HepG2 (cell line): ENCODE measurements at regions not wholly inside any gene's neighbourhood (a gene's known extent, or its start where the extent isn't known, plus 50 kb on each side); places are given as distances from the start of the nearest gene placed in this dataset.

ENCODE experiments used
- ATAC-seq: fragments of 200-7000 bp; cut with Tn5 transposase; 3 replicates; pipeline ENCODE4 v1.9.1; 2020; ENCODE audit warnings: mild to moderate bottlenecking, moderate library complexity
- BruUV-seq: library from RNA; stranded (reverse); fragments of 400-500 nt; replicated peaks from 2 replicates; lab custom pipeline; 2021; lab: Mats Ljungman, UMichigan
- CTCF ChIA-PET: fragments of 300-600 bp; formaldehyde crosslinking; extraction: SDS; loops from one replicate; lab custom pipeline; 2021; ENCODE audit warnings: low total read pairs, inconsistent platforms, low intra/inter-chr PET ratio; lab: Yijun Ruan, JAX
- POLR2A ChIA-PET: fragments of 350-600 bp; sonication (Branson Sonifier 250); formaldehyde crosslinking; loops from one replicate; lab custom pipeline; 2020; ENCODE audit warnings: antibody characterized with exemption, inconsistent platforms; lab: Yijun Ruan, JAX
- DNase-seq: peaks from one replicate; pipeline ENCODE4 v3.0.0-alpha.2; 2015; ENCODE audit warnings: low spot score
- FAIRE-seq: peaks from 3 replicates; lab custom pipeline; 2011; peaks lifted over from hg19 to GRCh38; lab: Jason Lieb, UNC
- H2AFZ ChIP-seq: one replicate; pipeline ENCODE4 v1.6.1; 2011; ENCODE audit warnings: low read length, inconsistent platforms
- H3K27ac ChIP-seq: fragments of 300-600 bp; 3 replicates; pipeline ENCODE4 v1.8.0; 2011; ENCODE audit warnings: mixed run types, mild to moderate bottlenecking, mixed read lengths, low read length, inconsistent platforms; ENCODE audit not compliant: insufficient read depth; ENCODE audit errors: extremely low read length
- H3K27me3 ChIP-seq, 2 experiments: fragments of 200-600 bp in 1 of 2; 2 replicates in 1 of 2; 3 replicates in 1 of 2; pipeline versions ENCODE4 v1.6.0 to v1.8.0; 2011; ENCODE audit warnings: low read length in 2 of 2, mild to moderate bottlenecking in 2 of 2, moderate library complexity in 2 of 2, inconsistent platforms in 1 of 2; ENCODE audit not compliant: insufficient read depth in 2 of 2, control insufficient read depth in 1 of 2
- H3K36me3 ChIP-seq, 2 experiments: fragments of 200-600 bp in 1 of 2; replicated peaks in 1 of 2; 2 replicates in 1 of 2; 3 replicates in 1 of 2; pipeline versions ENCODE4 v1.5.1 to v1.8.0; 2011; ENCODE audit warnings: low read length in 2 of 2, inconsistent platforms in 1 of 2; ENCODE audit not compliant: insufficient read depth in 2 of 2, control insufficient read depth in 1 of 2
- H3K4me1 ChIP-seq: 2 replicates; pipeline ENCODE4 v1.5.1; 2012; ENCODE audit warnings: low read length, inconsistent platforms; ENCODE audit not compliant: insufficient read depth
- H3K4me2 ChIP-seq: 2 replicates; pipeline ENCODE4 v1.6.0; 2011; ENCODE audit warnings: low read depth, low read length, inconsistent platforms
- H3K4me3 ChIP-seq, 3 experiments: fragments of 200-600 bp in 1 of 3; sonication (generic), shearing (Covaris generic) in 1 of 3; replicated peaks in 1 of 3; 2 replicates each; pipeline ENCODE4 v1.5.1; 2011 to 2016; ENCODE audit warnings: low read length in 3 of 3, inconsistent platforms in 2 of 3, low read depth in 2 of 3, mild to moderate bottlenecking in 2 of 3, control low read depth in 1 of 3, mixed read lengths in 1 of 3; ENCODE audit not compliant: insufficient read depth in 1 of 3
- H3K79me2 ChIP-seq: one replicate; pipeline ENCODE4 v1.6.1; 2011; ENCODE audit warnings: low read length, inconsistent platforms; ENCODE audit not compliant: insufficient read depth
- H3K9ac ChIP-seq: 2 replicates; pipeline ENCODE4 v1.6.0; 2011; ENCODE audit warnings: mild to moderate bottlenecking, low read depth, low read length, inconsistent platforms; ENCODE audit not compliant: insufficient read depth
- H3K9me3 ChIP-seq: 2 replicates; pipeline ENCODE4 v1.5.1; 2012; ENCODE audit warnings: mild to moderate bottlenecking, low read length
- H4K20me1 ChIP-seq: 2 replicates; pipeline ENCODE4 v1.6.0; 2011; ENCODE audit warnings: inconsistent platforms, mild to moderate bottlenecking, low read length, moderate library complexity; ENCODE audit not compliant: insufficient read depth
- ARNTL ChIP-seq: sonication (generic); formaldehyde crosslinking; IDR thresholded peaks from 2 replicates; pipeline ENCODE4 v1.4.0; 2020; ENCODE audit warnings: mild to moderate bottlenecking, missing genetic modification reagents
- ATAD3A ChIP-seq: sonication (generic); formaldehyde crosslinking; IDR thresholded peaks from 2 replicates; pipeline ENCODE4 v1.4.0; 2020; ENCODE audit warnings: missing genetic modification reagents
- CENPX ChIP-seq: sonication (generic); formaldehyde crosslinking; IDR thresholded peaks from 2 replicates; pipeline ENCODE4 v1.9.0; 2021; ENCODE audit warnings: mild to moderate bottlenecking, missing genetic modification reagents, moderate library complexity
- HNF4G ChIP-seq, 2 experiments: sonication (generic) in 1 of 2; formaldehyde crosslinking in 1 of 2; IDR thresholded peaks; 2 replicates each; pipeline versions ENCODE4 v1.4.0 to v1.6.1; 2011 to 2020; ENCODE audit warnings: borderline replicate concordance in 2 of 2, low read depth in 2 of 2, mild to moderate bottlenecking in 2 of 2, low read length in 1 of 2, missing genetic modification reagents in 1 of 2, moderate library complexity in 1 of 2
- KLF16 ChIP-seq, 2 experiments: sonication (generic) in 1 of 2; formaldehyde crosslinking in 1 of 2; IDR thresholded peaks; 2 replicates each; pipeline versions ENCODE4 v1.6.1 to v1.8.0; 2016 to 2023; ENCODE audit warnings: missing genetic modification reagents in 2 of 2, missing compliant biosample characterization in 1 of 2
- KMT2A ChIP-seq: sonication (generic); formaldehyde crosslinking; IDR thresholded peaks from 2 replicates; pipeline ENCODE4 v1.4.0; 2020; ENCODE audit warnings: missing genetic modification reagents
- MATR3 ChIP-seq: sonication (generic); formaldehyde crosslinking; IDR thresholded peaks from 2 replicates; pipeline ENCODE4 v1.4.0; 2020; ENCODE audit warnings: missing genetic modification reagents
- MTA1 ChIP-seq: sonication (generic); formaldehyde crosslinking; IDR thresholded peaks from 2 replicates; pipeline ENCODE4 v1.4.0; 2020; ENCODE audit warnings: missing genetic modification reagents, mild to moderate bottlenecking, borderline replicate concordance
- ZFP90 ChIP-seq: sonication (generic); formaldehyde crosslinking; IDR thresholded peaks from 2 replicates; pipeline ENCODE4 v1.8.0; 2022; ENCODE audit warnings: missing genetic modification reagents, mild to moderate bottlenecking, inconsistent platforms, borderline replicate concordance
- ZNF280D ChIP-seq: sonication (generic); formaldehyde crosslinking; IDR thresholded peaks from 2 replicates; pipeline ENCODE4 v1.5.1; 2020; ENCODE audit warnings: mild to moderate bottlenecking, missing genetic modification reagents
- ZNF546 ChIP-seq: sonication (generic); formaldehyde crosslinking; conservative IDR thresholded peaks from 2 replicates; pipeline ENCODE4 v1.8.1; 2023; ENCODE audit warnings: mild to moderate bottlenecking, missing genetic modification reagents
- ZNF550 ChIP-seq: sonication (generic); formaldehyde crosslinking; IDR thresholded peaks from 2 replicates; pipeline ENCODE4 v1.4.0; 2020; ENCODE audit warnings: mild to moderate bottlenecking, missing genetic modification reagents, borderline replicate concordance
- ZNF83 ChIP-seq: sonication (generic); formaldehyde crosslinking; IDR thresholded peaks from 2 replicates; pipeline ENCODE4 v1.4.0; 2020; ENCODE audit warnings: missing genetic modification reagents, mild to moderate bottlenecking, borderline replicate concordance
- WGBS: methylation state at CpG from one replicate; pipeline ENCODE4 v1.1.6; 2017; ENCODE audit warnings: low lambda C conversion rate; 5-methylcytosine and 5-hydroxymethylcytosine counted together
- in situ Hi-C: cut with HindIII; loops from 2 replicates; pipeline ENCODE4 v1.10.0; 2017; ENCODE audit warnings: low pct_unique_long_range_greater_than_20kb; ENCODE audit not compliant: extremely low pct_ligation_motif_present
- intact Hi-C: fragments of 100-400 bp; cut with micrococcal nuclease; formaldehyde crosslinking; loops from one replicate; pipeline ENCODE4 v1.10.0; 2022; ENCODE audit not compliant: unreplicated experiment
- TF ChIP-seq, protein P1 (sequence below): sonication (generic); formaldehyde crosslinking; IDR thresholded peaks from 2 replicates; pipeline ENCODE4 v1.9.0; 2021; ENCODE audit warnings: missing genetic modification reagents, borderline replicate concordance

DNA sequence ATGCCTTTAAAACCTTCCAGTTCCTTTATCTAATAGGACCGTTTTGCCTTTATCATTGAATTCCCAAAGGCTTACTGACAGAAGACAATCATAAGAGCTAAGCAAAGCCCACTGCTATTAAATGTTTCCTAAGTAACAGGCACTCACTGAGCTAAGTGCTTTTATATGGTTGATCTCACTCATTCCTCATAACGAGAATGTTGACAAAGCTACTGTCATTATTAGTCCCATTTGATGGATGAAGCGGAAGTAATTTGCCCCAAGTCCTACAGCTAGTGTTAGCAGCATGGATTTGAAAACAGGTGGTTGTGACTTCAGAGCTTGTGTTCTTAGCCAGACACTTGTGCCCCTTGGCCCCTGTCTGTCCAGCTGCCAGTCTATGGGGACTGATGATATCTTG is 134.8 kb upstream of the SERPINE2 start:
- ChIA-PET CTCF (no interaction called here), POLR2A (no interaction called here)
- FAIRE-seq (no peak), DNase-seq (no peak), ATAC-seq (no peak)
- WGBS, result 27% methylated on average over 3 of the region's 3 CpGs
- H3K4me3 ChIP-seq, result no peak overlapping the region
- H3K27me3 ChIP-seq, result peaks cover 2 to 22% of the 10 kb centered on the region in 2 experiments; a peak in 3 of 5 replicates
- H3K4me1 ChIP-seq, result peaks cover 20% of the 10 kb centered on the region
- no TSS peak for BruUV-seq
- H2AFZ ChIP-seq, result no peak overlapping the region
- no peaks in the 10 kb centered on the region for H4K20me1 ChIP-seq
- no peaks in the 10 kb centered on the region for H3K36me3 ChIP-seq
- no peaks in the 10 kb centered on the region for H3K79me2 ChIP-seq
- no peaks in the 10 kb centered on the region for H3K9me3 ChIP-seq
- no peak overlapping the region for H3K9ac ChIP-seq
- H3K27ac ChIP-seq, result no peak overlapping the region
- H3K4me2 ChIP-seq, result no peak overlapping the region
- in situ Hi-C loops, result no loop called here
- intact Hi-C loops, result loop anchor here (2.0 to 10.0 kb wide), 2 partner anchors 45 to 101 kb away; no protein-coding TSS in a partner anchor
- no peak for TF ChIP-seq ATAD3A (CRISPR knock-in tag)
- no peak for TF ChIP-seq CENPX (CRISPR knock-in tag)
- TF ChIP-seq ZNF280D (CRISPR knock-in tag), result no peak
- no peak for TF ChIP-seq ZNF83 (CRISPR knock-in tag)
- no peak for TF ChIP-seq KLF16 (CRISPR knock-in tag; IDR thresholded peaks at IDR 0.05)
- no peak for TF ChIP-seq MTA1
- no peak for TF ChIP-seq ARNTL (CRISPR knock-in tag)
- TF ChIP-seq KMT2A (CRISPR knock-in tag), result no peak
- TF ChIP-seq HNF4G (IDR thresholded peaks at IDR 0.05; ENCODE audit: borderline replicate concordance, low read depth, low read length), result no peak
- TF ChIP-seq HNF4G (CRISPR knock-in tag; IDR thresholded peaks at IDR 0.05; ENCODE audit: borderline replicate concordance, low read depth), result no peak
- TF ChIP-seq MATR3 (CRISPR knock-in tag), result no peak
- no peak for TF ChIP-seq ZNF550 (CRISPR knock-in tag)
- no peak for TF ChIP-seq ZFP90 (CRISPR knock-in tag)
- TF ChIP-seq, protein P1, sequence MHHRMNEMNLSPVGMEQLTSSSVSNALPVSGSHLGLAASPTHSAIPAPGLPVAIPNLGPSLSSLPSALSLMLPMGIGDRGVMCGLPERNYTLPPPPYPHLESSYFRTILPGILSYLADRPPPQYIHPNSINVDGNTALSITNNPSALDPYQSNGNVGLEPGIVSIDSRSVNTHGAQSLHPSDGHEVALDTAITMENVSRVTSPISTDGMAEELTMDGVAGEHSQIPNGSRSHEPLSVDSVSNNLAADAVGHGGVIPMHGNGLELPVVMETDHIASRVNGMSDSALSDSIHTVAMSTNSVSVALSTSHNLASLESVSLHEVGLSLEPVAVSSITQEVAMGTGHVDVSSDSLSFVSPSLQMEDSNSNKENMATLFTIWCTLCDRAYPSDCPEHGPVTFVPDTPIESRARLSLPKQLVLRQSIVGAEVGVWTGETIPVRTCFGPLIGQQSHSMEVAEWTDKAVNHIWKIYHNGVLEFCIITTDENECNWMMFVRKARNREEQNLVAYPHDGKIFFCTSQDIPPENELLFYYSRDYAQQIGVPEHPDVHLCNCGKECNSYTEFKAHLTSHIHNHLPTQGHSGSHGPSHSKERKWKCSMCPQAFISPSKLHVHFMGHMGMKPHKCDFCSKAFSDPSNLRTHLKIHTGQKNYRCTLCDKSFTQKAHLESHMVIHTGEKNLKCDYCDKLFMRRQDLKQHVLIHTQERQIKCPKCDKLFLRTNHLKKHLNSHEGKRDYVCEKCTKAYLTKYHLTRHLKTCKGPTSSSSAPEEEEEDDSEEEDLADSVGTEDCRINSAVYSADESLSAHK (CRISPR knock-in tag), result no peak
- no peak for TF ChIP-seq ZNF546 (CRISPR knock-in tag)
